IMR-90 (cell line): ENCODE measurements at regions not wholly inside any gene's neighbourhood (a gene's known extent, or its start where the extent isn't known, plus 50 kb on each side); places are given as distances from the start of the nearest gene placed in this dataset.

Experiments used
- ATAC-seq: fragments of 200-7000 bp; cut with Tn5 transposase; 2 replicates; pipeline ENCODE4 v1.9.1; 2020; ENCODE audit warnings: low read depth, mild to moderate bottlenecking, moderate library complexity
- BruUV-seq: library from RNA; stranded (reverse); fragments of 400-500 nt; replicated peaks from 2 replicates; lab custom pipeline; 2021; lab: Mats Ljungman, UMichigan
- CTCF ChIA-PET: fragments of 300-600 bp; formaldehyde crosslinking; extraction: SDS; loops from one replicate; lab custom pipeline; 2021; ENCODE audit warnings: antibody characterized with exemption; lab: Yijun Ruan, JAX
- POLR2A ChIA-PET: fragments of 300-600 bp; sonication (Branson Sonifier 250); formaldehyde crosslinking; loops from one replicate; lab custom pipeline; 2022; ENCODE audit warnings: antibody characterized with exemption; ENCODE audit not compliant: unreplicated experiment; lab: Charles Lee
- DNase-seq: peaks from one replicate; pipeline ENCODE4 v3.0.0; 2013
- H2AFZ ChIP-seq: replicated peaks from 2 replicates; pipeline ENCODE3; 2013; ENCODE audit warnings: low read length, mild to moderate bottlenecking; ENCODE audit not compliant: poor library complexity
- H2AK5ac ChIP-seq: 2 replicates; pipeline ENCODE4 v1.6.1; 2013; ENCODE audit warnings: low read depth, low read length, inconsistent platforms
- H2AK9ac ChIP-seq: replicated peaks from 2 replicates; pipeline ENCODE3; 2013; ENCODE audit warnings: mild to moderate bottlenecking, low read depth, low read length, moderate library complexity; ENCODE audit not compliant: poor library complexity
- H2BK120ac ChIP-seq: 2 replicates; pipeline ENCODE4 v1.6.1; 2013; ENCODE audit warnings: low read depth, low read length, inconsistent platforms
- H2BK15ac ChIP-seq: 3 replicates; pipeline ENCODE4 v1.6.1; 2013; ENCODE audit warnings: low read depth, low read length, inconsistent platforms
- H2BK20ac ChIP-seq: 2 replicates; pipeline ENCODE4 v1.6.1; 2013; ENCODE audit warnings: low read depth, mild to moderate bottlenecking, inconsistent platforms, low read length, moderate library complexity
- H2BK5ac ChIP-seq: 2 replicates; pipeline ENCODE4 v1.6.1; 2013; ENCODE audit warnings: mild to moderate bottlenecking, low read depth, low read length, inconsistent platforms; ENCODE audit not compliant: poor library complexity, severe bottlenecking
- H3K14ac ChIP-seq: replicated peaks from 2 replicates; pipeline ENCODE4 v1.6.1; 2013; ENCODE audit warnings: low read depth, low read length, inconsistent platforms
- H3K18ac ChIP-seq: 2 replicates; pipeline ENCODE4 v1.6.1; 2013; ENCODE audit warnings: low read depth, low read length, control low read depth
- H3K23ac ChIP-seq: 2 replicates; pipeline ENCODE4 v1.6.1; 2013; ENCODE audit warnings: low read depth, low read length, inconsistent platforms
- H3K27ac ChIP-seq: 2 replicates; pipeline ENCODE4 v1.5.1; 2013; ENCODE audit warnings: mild to moderate bottlenecking, control low read depth, low read length; ENCODE audit not compliant: insufficient read depth
- H3K27me3 ChIP-seq: 2 replicates; pipeline ENCODE4 v1.6.1; 2013; ENCODE audit warnings: low read length; ENCODE audit not compliant: control insufficient read depth, insufficient read depth
- H3K36me3 ChIP-seq: 2 replicates; pipeline ENCODE4 v1.6.1; 2013; ENCODE audit warnings: low read length, mixed read lengths; ENCODE audit not compliant: control insufficient read depth, insufficient read depth
- H3K4ac ChIP-seq: 2 replicates; pipeline ENCODE4 v1.6.1; 2013; ENCODE audit warnings: low read depth, low read length, inconsistent platforms
- H3K4me1 ChIP-seq: 2 replicates; pipeline ENCODE4 v1.6.1; 2013; ENCODE audit warnings: low read length, mixed read lengths; ENCODE audit not compliant: control insufficient read depth, insufficient read depth
- H3K4me2 ChIP-seq: 2 replicates; pipeline ENCODE4 v1.6.1; 2013; ENCODE audit warnings: low read depth, mild to moderate bottlenecking, control low read depth, low read length, moderate library complexity
- H3K4me3 ChIP-seq: 2 replicates; pipeline ENCODE4 v1.5.1; 2013; ENCODE audit warnings: low read depth, mild to moderate bottlenecking, control low read depth, low read length, moderate library complexity; ENCODE audit not compliant: insufficient read depth
- H3K56ac ChIP-seq: 2 replicates; pipeline ENCODE4 v1.6.1; 2013; ENCODE audit warnings: low read length, inconsistent platforms; ENCODE audit not compliant: insufficient read depth; ENCODE audit errors: extremely low read depth
- H3K79me1 ChIP-seq, 2 experiments: 2 replicates each; pipeline ENCODE4 v1.6.1; 2013; ENCODE audit warnings: low read length in 2 of 2, inconsistent platforms in 1 of 2, low read depth in 1 of 2
- H3K9ac ChIP-seq: 2 replicates; pipeline ENCODE4 v1.6.1; 2013; ENCODE audit warnings: low read depth, low read length, control low read depth
- H3K9me1 ChIP-seq: 2 replicates; pipeline ENCODE4 v1.6.1; 2013; ENCODE audit warnings: low read length, inconsistent platforms; ENCODE audit not compliant: insufficient read depth
- H3K9me3 ChIP-seq: 2 replicates; pipeline ENCODE4 v1.6.1; 2013; ENCODE audit warnings: low read length; ENCODE audit not compliant: control insufficient read depth, insufficient read depth
- H4K20me1 ChIP-seq: 2 replicates; pipeline ENCODE4 v1.6.1; 2013; ENCODE audit warnings: low read length, inconsistent platforms; ENCODE audit not compliant: insufficient read depth
- H4K5ac ChIP-seq: 2 replicates; pipeline ENCODE4 v1.6.1; 2013; ENCODE audit warnings: mild to moderate bottlenecking, low read depth, low read length, control low read depth
- H4K8ac ChIP-seq, 2 experiments: 2 replicates each; pipeline ENCODE4 v1.6.1; 2013; ENCODE audit warnings: low read depth in 2 of 2, low read length in 2 of 2, control low read depth in 1 of 2, inconsistent platforms in 1 of 2
- H4K91ac ChIP-seq: 2 replicates; pipeline ENCODE4 v1.6.1; 2013; ENCODE audit warnings: low read depth, low read length, inconsistent platforms; ENCODE audit not compliant: insufficient read depth
- BHLHE40 ChIP-seq: fragments of 150-350 bp; IDR thresholded peaks from 2 replicates; pipeline ENCODE4 v1.6.1; 2016; ENCODE audit warnings: mild to moderate bottlenecking, low read depth, low read length
- CEBPB ChIP-seq: IDR thresholded peaks from 2 replicates; pipeline ENCODE4 v1.6.1; 2012; ENCODE audit warnings: low read depth, low read length, improper control_type of control experiment
- CHD1 ChIP-seq: IDR thresholded peaks from 2 replicates; pipeline ENCODE4 v1.6.1; 2012; ENCODE audit warnings: low read depth, low read length, improper control_type of control experiment
- CTCF ChIP-seq: conservative IDR thresholded peaks from 2 replicates; pipeline ENCODE4 v1.5.1; 2012; ENCODE audit warnings: mild to moderate bottlenecking, low read depth, low read length, improper control_type of control experiment
- ELK1 ChIP-seq: fragments of 150-350 bp; IDR thresholded peaks from 2 replicates; pipeline ENCODE4 v1.6.1; 2016; ENCODE audit warnings: low read depth, mild to moderate bottlenecking, low read length, moderate library complexity, borderline replicate concordance
- FOS ChIP-seq: fragments of 150-350 bp; IDR thresholded peaks from 2 replicates; pipeline ENCODE4 v1.6.1; 2016; ENCODE audit warnings: low read depth, low read length
- MAFK ChIP-seq: IDR thresholded peaks from 2 replicates; pipeline ENCODE4 v1.6.1; 2012; ENCODE audit warnings: low read depth, low read length, improper control_type of control experiment
- MAZ ChIP-seq: IDR thresholded peaks from 2 replicates; pipeline ENCODE4 v1.6.1; 2012; ENCODE audit warnings: low read depth, mild to moderate bottlenecking, low read length, improper control_type of control experiment, moderate library complexity, borderline replicate concordance
- MXI1 ChIP-seq: IDR thresholded peaks from 2 replicates; pipeline ENCODE4 v1.6.1; 2012; ENCODE audit warnings: low read depth, mild to moderate bottlenecking, low read length, moderate library complexity, borderline replicate concordance
- NFE2L2 ChIP-seq: fragments of 150-350 bp; IDR thresholded peaks from 2 replicates; pipeline ENCODE4 v1.6.1; 2016; ENCODE audit warnings: low read depth, mild to moderate bottlenecking, low read length
- POLR2A ChIP-seq: IDR thresholded peaks from 2 replicates; pipeline ENCODE4 v1.6.1; 2012; ENCODE audit warnings: mild to moderate bottlenecking, low read depth, low read length
- RAD21 ChIP-seq: IDR thresholded peaks from 2 replicates; pipeline ENCODE4 v1.6.1; 2012; ENCODE audit warnings: low read length, improper control_type of control experiment
- RCOR1 ChIP-seq: IDR thresholded peaks from 2 replicates; pipeline ENCODE4 v1.6.1; 2012; ENCODE audit warnings: mild to moderate bottlenecking, low read length, improper control_type of control experiment; ENCODE audit not compliant: insufficient replicate concordance
- RFX5 ChIP-seq: IDR thresholded peaks from 2 replicates; pipeline ENCODE4 v1.8.0; 2012; ENCODE audit warnings: low read depth, mild to moderate bottlenecking, low read length, moderate library complexity
- SMC3 ChIP-seq: fragments of 150-350 bp; IDR thresholded peaks from 2 replicates; pipeline ENCODE4 v1.6.1; 2016; ENCODE audit warnings: low read depth, mild to moderate bottlenecking, antibody characterized with exemption, low read length, moderate library complexity
- USF2 ChIP-seq: fragments of 150-350 bp; IDR thresholded peaks from 2 replicates; pipeline ENCODE4 v1.6.1; 2017; ENCODE audit warnings: mild to moderate bottlenecking, antibody characterized with exemption, low read length, low read depth
- WGBS, 2 experiments: methylation state at CpG; one replicate each; pipeline versions ENCODE4 v1.1.5 to v1.1.7; 2013; ENCODE audit warnings: missing lambda C conversion rate in 2 of 2; ENCODE audit not compliant: insufficient read length in 1 of 2; ENCODE audit errors: extremely low coverage in 2 of 2; 5-methylcytosine and 5-hydroxymethylcytosine counted together
- dilution Hi-C: fragments of 300-500 bp; cut with HindIII; formaldehyde crosslinking; loops from one replicate; pipeline ENCODE4 v1.14.3; 2018; ENCODE audit warnings: low sequenced_read_pairs; ENCODE audit not compliant: unreplicated experiment
- in situ Hi-C: fragments of 300-500 bp; cut with MboI; formaldehyde crosslinking; loops from 3 replicates; pipeline ENCODE4 v1.14.3; 2019; ENCODE audit warnings: low sequenced_read_pairs, inconsistent platforms, mixed read lengths
- intact Hi-C: fragments of 100-400 bp; cut with micrococcal nuclease; formaldehyde crosslinking; loops from 2 replicates; pipeline ENCODE4 v1.10.0; 2022

GRCh38 chr2:6423944-6424343 is 441.8 kb downstream of the CMPK2 start:
- H2AK5ac ChIP-seq, result no peak overlapping the region
- no peak for TF ChIP-seq BHLHE40
- no peak for TF ChIP-seq CEBPB
- no peak for TF ChIP-seq RFX5
- no peak for TF ChIP-seq USF2
- no peak for TF ChIP-seq CHD1
- TF ChIP-seq SMC3, result no peak
- TF ChIP-seq CTCF, result no peak
- TF ChIP-seq POLR2A, result no peak
- TF ChIP-seq MXI1, result no peak
- TF ChIP-seq FOS, result no peak
- TF ChIP-seq NFE2L2, result no peak
- no peak for TF ChIP-seq RAD21
- TF ChIP-seq MAZ, result no peak
- no peak for TF ChIP-seq RCOR1
- TF ChIP-seq MAFK, result no peak
- no peak for TF ChIP-seq ELK1
- H3K4me2 ChIP-seq, result no peak overlapping the region
- H3K4me1 ChIP-seq, result peaks cover 2% of the 10 kb centered on the region; the same call in 1 of the 2 replicates
- no peak overlapping the region for H2BK120ac ChIP-seq
- no peaks in the 10 kb centered on the region for H3K9me1 ChIP-seq
- no peak overlapping the region for H3K56ac ChIP-seq
- H3K27ac ChIP-seq, result no peak overlapping the region; the same call in 1 of the 2 replicates
- dilution Hi-C loops, result no loop called here
- in situ Hi-C loops, result no loop called here
- H3K14ac ChIP-seq, result no peak overlapping the region
- no peak overlapping the region for H3K18ac ChIP-seq
- CTCF ChIA-PET, result interaction anchor here (0.7 to 1.3 kb wide), 3 partner anchors 12 to 23 kb away, joined by 3 to 5 read pairs (median 5); no protein-coding TSS in a partner anchor
- no peak overlapping the region for H4K5ac ChIP-seq
- no peak overlapping the region for H2AFZ ChIP-seq
- H4K20me1 ChIP-seq, result no peaks in the 10 kb centered on the region
- no peak overlapping the region for H3K4ac ChIP-seq
- intact Hi-C loops, result no loop called here
- no CpG with 5 or more reads among the region's 6 CpGs for WGBS, 2 experiments
- no TSS peak for BruUV-seq
- POLR2A ChIA-PET, result no interaction called here
- peak; percentile 10 for DNase-seq
- H2BK15ac ChIP-seq, result no peak overlapping the region
- no peak overlapping the region for H3K9ac ChIP-seq
- no peaks in the 10 kb centered on the region for H3K9me3 ChIP-seq
- H3K27me3 ChIP-seq, result no peaks in the 10 kb centered on the region
- H2BK5ac ChIP-seq, result no peak overlapping the region
- H3K79me1 ChIP-seq, result no peaks in the 10 kb centered on the region
- H4K91ac ChIP-seq, result no peak overlapping the region
- H2AK9ac ChIP-seq, result no peak overlapping the region
- no peak overlapping the region for H3K23ac ChIP-seq
- no peak overlapping the region for H4K8ac ChIP-seq
- H2BK20ac ChIP-seq, result no peak overlapping the region
- no peaks in the 10 kb centered on the region for H3K36me3 ChIP-seq
- H3K4me3 ChIP-seq, result no peak overlapping the region
- ATAC-seq, result no peak
